ENCODE measurements at regions not wholly inside any gene's neighbourhood (a gene's known extent, or its start where the extent isn't known, plus 50 kb on each side); places are given as distances from the start of the nearest gene placed in this dataset.

- no peak for DNase-seq (ENCODE audit: extremely low read depth in 1 of 4, low spot score in 3 of 4)
- Histone ChIP-seq H3K9me1 (ENCODE audit: control insufficient read depth, insufficient read depth, low read length) (no peaks in the 10 kb centered on the region), H3K9ac (ENCODE audit: insufficient read depth in 1 of 2, low read depth in 2 of 2, low read length in 2 of 2) (no peak overlapping the region), H3K27me3 (ENCODE audit: control insufficient read depth in 2 of 2, insufficient read depth in 2 of 2, low read length in 2 of 2) (no peaks in the 10 kb centered on the region; a peak in 1 of 5 replicates), H3K36me3 (ENCODE audit: control insufficient read depth, insufficient read depth, low read length) (no peaks in the 10 kb centered on the region), H3K79me2 (ENCODE audit: control insufficient read depth, insufficient read depth, low read length) (no peaks in the 10 kb centered on the region), H2AFZ (ENCODE audit: low read depth, low read length) (no peak overlapping the region), H3K4me2 (ENCODE audit: insufficient read depth, low read length) (no peak overlapping the region), H3K4me3 (no peak overlapping the region), H4K20me1 (replicated peaks; ENCODE audit: control insufficient read depth, insufficient read depth, low read length) (no peaks in the 10 kb centered on the region), H3K9me3 (replicated peaks; ENCODE audit: control insufficient read depth, insufficient read depth, low read depth, low read length) (no peaks in the 10 kb centered on the region), H3K27ac (ENCODE audit: extremely low read depth, low read depth, low read length) (no peak overlapping the region), H3K4me1 (replicated peaks in 1 of 2; ENCODE audit: control insufficient read depth in 2 of 2, insufficient read depth in 2 of 2, low read length in 2 of 2) (no peaks in the 10 kb centered on the region)
- ATAC-seq = no peak
- ChIA-PET POLR2A (no interaction called here), CTCF (ENCODE audit: low intra/inter-chr PET ratio) (no interaction called here)
- BruUV-seq (replicated peaks) = no TSS peak
- in situ Hi-C loops (cut with MboI) (no loop called here), intact Hi-C loops (cut with micrococcal nuclease) (loop anchor here (10.0 kb wide), 1 partner anchor 299 kb away; no protein-coding TSS in a partner anchor)
- FAIRE-seq = no peak
- WGBS (ENCODE audit: insufficient coverage, low coverage, missing lambda C conversion rate) = 0% methylated on average over 4 of the region's 4 CpGs
- TF ChIP-seq ZNF407 (IDR thresholded peaks at IDR 0.05; ENCODE audit: low read depth) (no peak), MYBL2 (IDR thresholded peaks at IDR 0.05; ENCODE audit: low read depth) (no peak), MYBL2 (CRISPR knock-in tag; IDR thresholded peaks at IDR 0.05; ENCODE audit: borderline replicate concordance) (no peak), HCFC1 (IDR thresholded peaks at IDR 0.05; ENCODE audit: low read depth, low read length) (no peak), ZNF778 (CRISPR knock-in tag; IDR thresholded peaks at IDR 0.05) (no peak), POLR3G (IDR thresholded peaks at IDR 0.05; ENCODE audit: extremely low read depth, insufficient read length, insufficient replicate concordance) (no peak), PKNOX1 (IDR thresholded peaks at IDR 0.05) (no peak), AFF1 (IDR thresholded peaks at IDR 0.05; ENCODE audit: low read depth in 1 of 2, partially characterized antibody in 2 of 2) (no peak), TAL1 (IDR thresholded peaks at IDR 0.05) (no peak)
Measured at GRCh38 chr15:91603384-91604080, 250.0 kb upstream of the SLCO3A1 start.
